GM12878 (cell line): ENCODE measurements at regions not wholly inside any gene's neighbourhood (a gene's known extent, or its start where the extent isn't known, plus 50 kb on each side); places are given as distances from the start of the nearest gene placed in this dataset.

Source experiments
- ATAC-seq: fragments of 200-7000 bp; cut with Tn5 transposase; 3 replicates; pipeline ENCODE4 v1.9.1; 2020; ENCODE audit warnings: mild to moderate bottlenecking, moderate library complexity
- BruUV-seq: library from RNA; stranded (reverse); fragments of 400-500 nt; replicated peaks from 2 replicates; lab custom pipeline; 2021; lab: Mats Ljungman, UMichigan
- CTCF ChIA-PET: fragments of 300-600 bp; sonication (Branson Sonifier 250); formaldehyde crosslinking; extraction: SDS; loops from one replicate; lab custom pipeline; 2021; ENCODE audit warnings: inconsistent platforms; lab: Yijun Ruan, JAX
- POLR2A ChIA-PET: fragments of 350-600 bp; formaldehyde crosslinking; extraction: SDS; loops from one replicate; lab custom pipeline; 2021; ENCODE audit warnings: inconsistent platforms; lab: Charles Lee
- RAD21 ChIA-PET: fragments of 300-600 bp; sonication (Branson Sonifier 250); formaldehyde crosslinking; loops from one replicate; lab custom pipeline; 2023; ENCODE audit warnings: antibody characterized with exemption; ENCODE audit not compliant: unreplicated experiment; lab: Charles Lee
- SMC1A ChIA-PET: fragments of 300-600 bp; sonication (Branson Sonifier 250); formaldehyde crosslinking; loops from one replicate; lab custom pipeline; 2023; ENCODE audit not compliant: unreplicated experiment, uncharacterized antibody; lab: Charles Lee
- DNase-seq: peaks from one replicate; pipeline ENCODE4 v3.0.0-alpha.2; 2011; ENCODE audit warnings: low read depth, low spot score
- FAIRE-seq: peaks from 3 replicates; lab custom pipeline; 2011; peaks lifted over from hg19 to GRCh38; lab: Jason Lieb, UNC
- H2AFZ ChIP-seq: 2 replicates; pipeline ENCODE4 v1.6.0; 2011; ENCODE audit warnings: low read depth, low read length, control low read depth; ENCODE audit not compliant: control insufficient read depth
- H3K27ac ChIP-seq: 2 replicates; pipeline ENCODE4 v1.5.1; 2011; ENCODE audit warnings: control low read depth; ENCODE audit not compliant: control insufficient read depth, insufficient read depth
- H3K27me3 ChIP-seq, 2 experiments: replicated peaks in 1 of 2; 2 replicates each; pipeline versions ENCODE4 v1.6.0 to v1.6.1; 2011; ENCODE audit warnings: low read length in 1 of 2; ENCODE audit not compliant: control insufficient read depth in 2 of 2, insufficient read depth in 2 of 2
- H3K36me3 ChIP-seq, 2 experiments: 2 replicates each; pipeline ENCODE4 v1.5.1; 2011; ENCODE audit warnings: low read length in 1 of 2; ENCODE audit not compliant: control insufficient read depth in 2 of 2, insufficient read depth in 2 of 2
- H3K4me1 ChIP-seq: 2 replicates; pipeline ENCODE4 v1.6.1; 2011; ENCODE audit warnings: mild to moderate bottlenecking, low read length, moderate library complexity, mixed read lengths; ENCODE audit not compliant: control insufficient read depth, insufficient read depth
- H3K4me2 ChIP-seq: 2 replicates; pipeline ENCODE4 v1.6.0; 2011; ENCODE audit warnings: control low read depth; ENCODE audit not compliant: control insufficient read depth, insufficient read depth
- H3K4me3 ChIP-seq: fragments of 200-600 bp; sonication (generic); 2 replicates; pipeline ENCODE4 v1.5.1; 2016
- H3K79me2 ChIP-seq: 2 replicates; pipeline ENCODE4 v1.6.0; 2011; ENCODE audit warnings: low read length; ENCODE audit not compliant: control insufficient read depth, insufficient read depth
- H3K9ac ChIP-seq: 2 replicates; pipeline ENCODE4 v1.8.0; 2011; ENCODE audit warnings: low read length, control low read depth, mixed read lengths; ENCODE audit not compliant: control insufficient read depth, insufficient read depth
- H3K9me3 ChIP-seq: replicated peaks from 3 replicates; pipeline ENCODE4 v1.5.1; 2011; ENCODE audit warnings: mild to moderate bottlenecking, low read length; ENCODE audit not compliant: control insufficient read depth, insufficient read depth
- H4K20me1 ChIP-seq: 2 replicates; pipeline ENCODE4 v1.6.0; 2011; ENCODE audit not compliant: control insufficient read depth, insufficient read depth
- EED ChIP-seq: sonication (generic); IDR thresholded peaks from 2 replicates; pipeline ENCODE4 v1.6.1; 2016; ENCODE audit warnings: antibody characterized with exemption, low read depth
- HDAC6 ChIP-seq: fragments of 200-600 bp; sonication (generic); IDR thresholded peaks from one replicate; pipeline ENCODE4 v1.8.0; 2017; ENCODE audit warnings: antibody characterized with exemption; ENCODE audit not compliant: unreplicated experiment
- NBN ChIP-seq: fragments of 450-650 bp; IDR thresholded peaks from 2 replicates; pipeline ENCODE4 v1.6.1; 2016
- NFXL1 ChIP-seq: fragments of 450-650 bp; IDR thresholded peaks from 2 replicates; pipeline ENCODE4 v1.6.1; 2017; ENCODE audit warnings: antibody characterized with exemption, mild to moderate bottlenecking, borderline replicate concordance
- POLR2AphosphoS5 ChIP-seq: IDR thresholded peaks from 2 replicates; pipeline ENCODE4 v1.6.1; 2011; ENCODE audit warnings: mild to moderate bottlenecking, low read length, inconsistent platforms
- PRDM15 ChIP-seq: fragments of 450-650 bp; formaldehyde crosslinking; IDR thresholded peaks from 2 replicates; pipeline ENCODE4 v1.4.0; 2020; ENCODE audit warnings: mild to moderate bottlenecking, moderate library complexity
- WGBS: methylation state at CpG from one replicate; pipeline ENCODE4 v1.1.6; 2016; ENCODE audit warnings: low lambda C conversion rate; ENCODE audit not compliant: insufficient replicate concordance, insufficient coverage; ENCODE audit errors: missing lambda C conversion rate; 5-methylcytosine and 5-hydroxymethylcytosine counted together
- in situ Hi-C: fragments of 300-500 bp; cut with MboI; formaldehyde crosslinking; loops from 9 replicates; pipeline ENCODE4 v1.14.3; 2018; ENCODE audit warnings: mixed read lengths
- intact Hi-C: fragments of 100-400 bp; cut with micrococcal nuclease; formaldehyde crosslinking; loops from one replicate; pipeline ENCODE4 v1.14.2; 2022; ENCODE audit not compliant: unreplicated experiment

DNA sequence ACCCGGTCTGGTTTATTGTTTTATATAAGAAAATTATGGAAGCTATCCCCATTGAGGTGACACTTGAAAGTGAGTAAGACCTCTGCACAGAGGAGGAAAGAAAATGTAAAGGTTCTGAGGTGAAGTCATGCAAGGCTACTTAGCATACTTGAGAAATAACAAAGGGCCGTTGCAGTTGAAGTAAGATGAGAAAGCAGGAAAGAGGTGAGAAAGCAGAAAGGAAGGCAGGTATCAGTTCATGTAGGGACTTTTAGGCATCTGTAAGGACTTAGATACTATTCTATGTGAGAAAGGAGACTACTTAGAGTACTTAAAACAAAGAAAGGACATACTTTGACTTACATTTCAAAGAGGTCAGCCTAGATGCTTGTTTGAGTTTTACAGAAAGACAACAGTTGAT is 84.7 kb downstream of the CASP12 start (continued):
- no peak for TF ChIP-seq PRDM15 (CRISPR knock-in tag)
- no peak for TF ChIP-seq EED
- no peak for TF ChIP-seq HDAC6

DNA sequence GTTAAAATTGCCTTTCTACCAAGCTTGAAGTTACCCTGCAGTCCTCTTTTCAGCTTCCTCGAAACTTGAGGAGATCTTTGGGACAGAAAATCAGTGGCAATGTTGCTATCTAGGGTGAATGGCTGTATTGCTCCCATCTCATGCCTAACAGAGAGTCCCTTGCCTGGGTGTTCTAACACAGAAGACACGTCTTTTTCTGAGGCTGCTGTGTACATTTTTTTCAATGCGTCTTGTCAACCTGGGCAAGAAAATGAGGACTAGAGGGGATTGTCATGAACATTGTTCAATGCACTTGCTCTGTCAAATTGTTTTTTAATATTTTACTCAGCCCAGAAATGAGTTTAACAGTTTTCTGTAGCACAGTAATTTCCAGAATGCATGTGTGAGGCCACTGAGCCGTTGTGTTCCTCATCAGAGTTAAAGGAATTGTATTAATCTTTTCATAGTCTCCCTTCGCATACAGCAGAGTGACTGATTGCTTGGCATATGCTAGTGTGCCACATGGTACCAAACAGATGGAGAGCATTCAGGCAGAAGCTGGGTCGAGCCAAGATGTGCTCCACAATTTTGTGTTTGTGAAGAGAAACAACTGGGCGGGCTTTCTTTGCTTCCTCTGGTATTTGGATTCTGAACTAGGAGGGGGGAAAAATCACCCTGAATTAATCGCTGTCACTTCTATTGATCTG is 86.0 kb downstream of the CASP12 start:
- in situ Hi-C loops, result no loop called here
- no peak for FAIRE-seq
- H2AFZ ChIP-seq, result no peak overlapping the region

More for the DNA sequence above, 86.0 kb downstream of the CASP12 start:
- no peak for DNase-seq
- RAD21 ChIA-PET, result no interaction called here
- BruUV-seq, result no TSS peak
- POLR2A ChIA-PET, result no interaction called here
- SMC1A ChIA-PET, result interaction anchor here (0.8 kb wide), 1 partner anchor 12 kb away, joined by 3 read pairs; no protein-coding TSS in a partner anchor
- WGBS, result 34% methylated on average over 8 of the region's 8 CpGs
- Histone ChIP-seq H4K20me1 (no peaks in the 10 kb centered on the region), H3K4me3 (no peak overlapping the region), H3K36me3 (no peaks in the 10 kb centered on the region), H3K4me2 (no peak overlapping the region), H3K4me1 (no peaks in the 10 kb centered on the region), H3K27ac (no peak overlapping the region), H3K9ac (no peak overlapping the region), H3K79me2 (no peaks in the 10 kb centered on the region), H3K9me3 (no peaks in the 10 kb centered on the region), H3K27me3 (no peaks in the 10 kb centered on the region)
- TF ChIP-seq POLR2AphosphoS5 (no peak), NFXL1 (no peak), NBN (no peak)
- intact Hi-C loops, result no loop called here
- CTCF ChIA-PET, result no interaction called here
- no peak for ATAC-seq
